ENCODE measurements at regions not wholly inside any gene's neighbourhood (a gene's known extent, or its start where the extent isn't known, plus 50 kb on each side); places are given as distances from the start of the nearest gene placed in this dataset.
"Not testable (repeated sequence)": the region's sequence is repeated elsewhere in the genome, so short reads cannot be mapped to it uniquely, and the experiment has no call there.

GRCh38 chr7:68767462-68767861, 830.8 kb upstream of the AUTS2 start:
- DNase-seq (ENCODE audit: low read depth), result no peak
- TF ChIP-seq CTCF (IDR thresholded peaks at IDR 0.05; ENCODE audit: control insufficient read depth, insufficient read depth, low read depth, low read length, missing control alignments), result no peak
- no peak overlapping the region for H3K4me3 ChIP-seq (ENCODE audit: control insufficient read depth, low read depth, low read length)

GRCh38 chr7:68770649-68771048, 827.6 kb upstream of the AUTS2 start:
- DNase-seq (ENCODE audit: low read depth), result no peak
- no peak for TF ChIP-seq CTCF (IDR thresholded peaks at IDR 0.05; ENCODE audit: control insufficient read depth, insufficient read depth, low read depth, low read length, missing control alignments)
- H3K4me3 ChIP-seq (ENCODE audit: control insufficient read depth, low read depth, low read length), result no peak overlapping the region

GRCh38 chr7:68776326-68776725, 821.9 kb upstream of the AUTS2 start:
- no peak for TF ChIP-seq CTCF (IDR thresholded peaks at IDR 0.05; ENCODE audit: control insufficient read depth, insufficient read depth, low read depth, low read length, missing control alignments)
- no peak for DNase-seq (ENCODE audit: low read depth)
- H3K4me3 ChIP-seq (ENCODE audit: control insufficient read depth, low read depth, low read length), result no peak overlapping the region

DNA sequence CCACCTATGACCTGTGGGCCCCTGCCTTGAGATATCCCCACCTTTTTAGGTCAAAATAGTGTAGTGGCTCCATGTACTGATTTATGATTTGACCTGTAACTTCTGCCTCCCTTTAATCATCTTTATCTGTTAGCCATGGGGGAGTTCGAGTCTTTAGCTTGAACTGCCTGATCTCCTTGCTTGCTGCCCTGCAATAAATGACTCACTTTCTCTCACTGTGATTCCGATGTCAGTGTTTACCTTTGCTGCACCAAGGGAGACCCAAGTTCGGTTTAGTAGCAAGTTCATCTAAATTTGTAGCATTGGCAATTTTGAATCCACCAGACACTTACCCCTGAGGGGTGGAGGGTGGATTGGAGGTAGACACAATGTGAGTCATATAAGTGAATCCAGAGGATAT, 814.6 kb upstream of the AUTS2 start:
- no peak for TF ChIP-seq CTCF (IDR thresholded peaks at IDR 0.05; ENCODE audit: control insufficient read depth, insufficient read depth, low read depth, low read length, missing control alignments)
- no peak for DNase-seq (ENCODE audit: low read depth)
- no peak overlapping the region for H3K4me3 ChIP-seq (ENCODE audit: control insufficient read depth, low read depth, low read length)

GRCh38 chr7:68785036-68785435, 813.2 kb upstream of the AUTS2 start:
- DNase-seq (ENCODE audit: low read depth), result no peak
- no peak for TF ChIP-seq CTCF (IDR thresholded peaks at IDR 0.05; ENCODE audit: control insufficient read depth, insufficient read depth, low read depth, low read length, missing control alignments)

GRCh38 chr7:68787566-68787965, 810.7 kb upstream of the AUTS2 start:
- no peak for TF ChIP-seq CTCF (IDR thresholded peaks at IDR 0.05; ENCODE audit: control insufficient read depth, insufficient read depth, low read depth, low read length, missing control alignments)
- no peak overlapping the region for H3K4me3 ChIP-seq (ENCODE audit: control insufficient read depth, low read depth, low read length)
- DNase-seq (ENCODE audit: low read depth), result no peak

More at GRCh38 chr7:68785036-68785435, 813.2 kb upstream of the AUTS2 start:
- no peak overlapping the region for H3K4me3 ChIP-seq (ENCODE audit: control insufficient read depth, low read depth, low read length)

GRCh38 chr7:68788529-68788928, 809.7 kb upstream of the AUTS2 start:
- H3K4me3 ChIP-seq (ENCODE audit: control insufficient read depth, low read depth, low read length); DNase-seq (ENCODE audit: low read depth): not testable (repeated sequence)
